ENCODE measurements at regions not wholly inside any gene's neighbourhood (a gene's known extent, or its start where the extent isn't known, plus 50 kb on each side); places are given as distances from the start of the nearest gene placed in this dataset.

- Histone ChIP-seq H3K36me3 (ENCODE audit: insufficient read depth, low read length) (no peaks in the 10 kb centered on the region), H3K9me2 (ENCODE audit: insufficient read depth, low read length) (no peaks in the 10 kb centered on the region), H3K27ac (ENCODE audit: low read depth, low read length, poor library complexity, severe bottlenecking) (no peak overlapping the region), H2AFZ (ENCODE audit: low read length) (no peak overlapping the region), H3K9me3 (ENCODE audit: low read length) (no peaks in the 10 kb centered on the region), H3K4me1 (ENCODE audit: insufficient read depth, low read length, poor library complexity, severe bottlenecking) (no peaks in the 10 kb centered on the region), H3K79me2 (ENCODE audit: insufficient read depth, low read depth, low read length) (no peaks in the 10 kb centered on the region), H3K4me2 (ENCODE audit: low read length) (no peak overlapping the region), H4K20me1 (ENCODE audit: insufficient read depth, low read length) (no peaks in the 10 kb centered on the region), H3K4me3 (ENCODE audit: low read depth, low read length, poor library complexity, severe bottlenecking) (no peak overlapping the region)
- intact Hi-C loops (cut with micrococcal nuclease; ENCODE audit: unreplicated experiment), result no loop called here
- no peak for DNase-seq (ENCODE audit: low spot score)
- POLR2A ChIA-PET, result no interaction called here
- TF ChIP-seq EZH2phosphoT487 (IDR thresholded peaks at IDR 0.05; ENCODE audit: borderline replicate concordance, low read depth, low read length), result no peak
- no TSS peak for BruUV-seq (replicated peaks)
- CTCF ChIA-PET (ENCODE audit: unreplicated experiment), result no interaction called here
Measured at GRCh38 chr2:193332941-193333340, 1138.2 kb upstream of the TMEFF2 start.

- POLR2A ChIA-PET, result interaction anchor here (0.6 to 0.7 kb wide), 3 partner anchors 19 to 1072 kb away, joined by 3 read pairs; no protein-coding TSS in a partner anchor
- Histone ChIP-seq H3K4me3 (ENCODE audit: low read depth, low read length, poor library complexity, severe bottlenecking) (no peak overlapping the region), H3K9me3 (ENCODE audit: low read length) (no peaks in the 10 kb centered on the region), H3K36me3 (ENCODE audit: insufficient read depth, low read length) (no peaks in the 10 kb centered on the region), H3K9me2 (ENCODE audit: insufficient read depth, low read length) (no peaks in the 10 kb centered on the region), H3K4me2 (ENCODE audit: low read length) (no peak overlapping the region), H2AFZ (ENCODE audit: low read length) (no peak overlapping the region), H4K20me1 (ENCODE audit: insufficient read depth, low read length) (no peaks in the 10 kb centered on the region), H3K4me1 (ENCODE audit: insufficient read depth, low read length, poor library complexity, severe bottlenecking) (no peaks in the 10 kb centered on the region), H3K79me2 (ENCODE audit: insufficient read depth, low read depth, low read length) (no peaks in the 10 kb centered on the region), H3K27ac (ENCODE audit: low read depth, low read length, poor library complexity, severe bottlenecking) (no peak overlapping the region)
- TF ChIP-seq CTCF (conservative IDR thresholded peaks at IDR 0.05; ENCODE audit: low read length) (no peak), EZH2phosphoT487 (IDR thresholded peaks at IDR 0.05; ENCODE audit: borderline replicate concordance, low read depth, low read length) (no peak)
- BruUV-seq (replicated peaks), result no TSS peak
- CTCF ChIA-PET (ENCODE audit: unreplicated experiment), result interaction anchor here (0.6 kb wide), 1 partner anchor 125 kb away, joined by 3 read pairs; no protein-coding TSS in a partner anchor
- intact Hi-C loops (cut with micrococcal nuclease; ENCODE audit: unreplicated experiment), result no loop called here
- no peak for DNase-seq (ENCODE audit: low spot score)
Measured at GRCh38 chr2:193331676-193332075, 1136.9 kb upstream of the TMEFF2 start.

DNA sequence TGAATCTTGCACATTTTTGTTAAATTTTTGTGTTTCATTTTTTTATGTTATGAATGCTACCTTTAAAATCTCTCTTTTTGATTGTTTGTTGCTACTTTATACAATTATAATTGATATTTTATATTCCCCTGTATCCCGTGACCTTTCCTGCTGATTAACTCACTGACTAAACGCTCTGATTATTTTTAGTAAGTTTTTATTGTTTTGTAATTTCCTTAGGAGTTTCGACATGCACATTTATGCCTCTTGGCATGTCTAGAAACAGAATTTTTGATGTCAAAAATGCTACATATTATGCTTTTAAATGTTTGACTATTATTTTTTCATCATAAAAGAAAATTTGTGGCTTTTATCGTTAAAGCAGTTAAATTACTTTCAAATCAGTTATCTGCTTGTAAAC lies 1131.6 kb upstream of the TMEFF2 start:
- Histone ChIP-seq H3K36me3 (ENCODE audit: insufficient read depth, low read length) (no peaks in the 10 kb centered on the region), H3K4me1 (ENCODE audit: insufficient read depth, low read length, poor library complexity, severe bottlenecking) (no peaks in the 10 kb centered on the region), H2AFZ (ENCODE audit: low read length) (no peak overlapping the region), H3K9me2 (ENCODE audit: insufficient read depth, low read length) (no peaks in the 10 kb centered on the region), H3K4me3 (ENCODE audit: low read depth, low read length, poor library complexity, severe bottlenecking) (no peak overlapping the region), H4K20me1 (ENCODE audit: insufficient read depth, low read length) (no peaks in the 10 kb centered on the region), H3K79me2 (ENCODE audit: insufficient read depth, low read depth, low read length) (no peaks in the 10 kb centered on the region), H3K4me2 (ENCODE audit: low read length) (no peak overlapping the region), H3K9me3 (ENCODE audit: low read length) (no peaks in the 10 kb centered on the region), H3K27ac (ENCODE audit: low read depth, low read length, poor library complexity, severe bottlenecking) (no peak overlapping the region)
- TF ChIP-seq CTCF (conservative IDR thresholded peaks at IDR 0.05; ENCODE audit: low read length), result no peak
- ChIA-PET POLR2A (no interaction called here), CTCF (ENCODE audit: unreplicated experiment) (no interaction called here)
- intact Hi-C loops (cut with micrococcal nuclease; ENCODE audit: unreplicated experiment), result no loop called here
- DNase-seq (ENCODE audit: low spot score), result no peak
- BruUV-seq (replicated peaks), result no TSS peak
